ENCODE measurements at regions not wholly inside any gene's neighbourhood (a gene's known extent, or its start where the extent isn't known, plus 50 kb on each side); places are given as distances from the start of the nearest gene placed in this dataset.

- no peak for DNase-seq (ENCODE audit: insufficient read length, low spot score)
- no peak for FAIRE-seq
- no peak for TF ChIP-seq CTCF (IDR thresholded peaks at IDR 0.05; ENCODE audit: insufficient read depth, missing control alignments)
Observed at GRCh38 chr16:73302942-73303341, 255.0 kb upstream of the ZFHX3 start.

- no peak for TF ChIP-seq CTCF (IDR thresholded peaks at IDR 0.05; ENCODE audit: insufficient read depth, missing control alignments)
- FAIRE-seq = no peak
- DNase-seq (ENCODE audit: insufficient read length, low spot score) = no peak
Observed at GRCh38 chr16:73301984-73302383, 254.1 kb upstream of the ZFHX3 start.

GRCh38 chr16:73299346-73299745 is 251.4 kb upstream of the ZFHX3 start:
- FAIRE-seq = no peak
- no peak for TF ChIP-seq CTCF (IDR thresholded peaks at IDR 0.05; ENCODE audit: insufficient read depth, missing control alignments)
- DNase-seq (ENCODE audit: insufficient read length, low spot score) = no peak

- TF ChIP-seq CTCF (IDR thresholded peaks at IDR 0.05; ENCODE audit: insufficient read depth, missing control alignments) = no peak
- DNase-seq (ENCODE audit: insufficient read length, low spot score) = no peak
- no peak for FAIRE-seq
Observed at GRCh38 chr16:73298562-73298961, 250.6 kb upstream of the ZFHX3 start.

GRCh38 chr16:73290258-73290657 is 242.3 kb upstream of the ZFHX3 start:
- no peak for FAIRE-seq
- no peak for DNase-seq (ENCODE audit: insufficient read length, low spot score)

GRCh38 chr16:73289232-73289631 is 241.3 kb upstream of the ZFHX3 start:
- no peak for TF ChIP-seq CTCF (IDR thresholded peaks at IDR 0.05; ENCODE audit: insufficient read depth, missing control alignments)
- no peak for FAIRE-seq
- DNase-seq (ENCODE audit: insufficient read length, low spot score) = no peak

More at GRCh38 chr16:73290258-73290657, 242.3 kb upstream of the ZFHX3 start:
- TF ChIP-seq CTCF (IDR thresholded peaks at IDR 0.05; ENCODE audit: insufficient read depth, missing control alignments) = no peak

- DNase-seq (ENCODE audit: insufficient read length, low spot score) (no peak), FAIRE-seq (no peak)
- TF ChIP-seq CTCF (IDR thresholded peaks at IDR 0.05; ENCODE audit: insufficient read depth, missing control alignments) = no peak
Observed at GRCh38 chr16:73288520-73288919, 240.6 kb upstream of the ZFHX3 start.
